H9 (cell line): ENCODE measurements at regions not wholly inside any gene's neighbourhood (a gene's known extent, or its start where the extent isn't known, plus 50 kb on each side); places are given as distances from the start of the nearest gene placed in this dataset.

ENCODE experiments used
- DNase-seq: peaks from one replicate; pipeline ENCODE4 v3.0.0-alpha.2; 2017
- H2AFZ ChIP-seq: one replicate; pipeline ENCODE4 v1.6.1; 2013; ENCODE audit warnings: mild to moderate bottlenecking, low read length, control low read depth, moderate library complexity
- H2AK5ac ChIP-seq: 2 replicates; pipeline ENCODE4 v1.6.1; 2013; ENCODE audit warnings: low read length, control low read depth, mixed read lengths; ENCODE audit not compliant: insufficient read length
- H2BK120ac ChIP-seq: one replicate; pipeline ENCODE4 v1.6.1; 2013; ENCODE audit warnings: low read depth, mild to moderate bottlenecking, low read length, control low read depth, inconsistent platforms; ENCODE audit not compliant: poor library complexity, severe bottlenecking
- H2BK12ac ChIP-seq: 2 replicates; pipeline ENCODE4 v1.6.1; 2013; ENCODE audit warnings: low read length, control low read depth, mixed read lengths, low read depth; ENCODE audit not compliant: insufficient read length
- H2BK15ac ChIP-seq: 2 replicates; pipeline ENCODE4 v1.6.1; 2013; ENCODE audit warnings: low read depth, low read length, control low read depth
- H2BK20ac ChIP-seq: one replicate; pipeline ENCODE4 v1.6.1; 2013; ENCODE audit warnings: low read depth, mild to moderate bottlenecking, low read length, control low read depth, inconsistent platforms; ENCODE audit not compliant: poor library complexity, severe bottlenecking
- H2BK5ac ChIP-seq: 2 replicates; pipeline ENCODE4 v1.6.1; 2013; ENCODE audit warnings: low read length, control low read depth, mixed read lengths; ENCODE audit not compliant: insufficient read length
- H3K14ac ChIP-seq: 2 replicates; pipeline ENCODE4 v1.6.1; 2013; ENCODE audit warnings: low read length, control low read depth; ENCODE audit not compliant: insufficient read depth
- H3K18ac ChIP-seq: 2 replicates; pipeline ENCODE4 v1.6.1; 2013; ENCODE audit warnings: low read depth, mild to moderate bottlenecking, mixed read lengths, low read length, control low read depth; ENCODE audit not compliant: insufficient read length
- H3K23ac ChIP-seq: 2 replicates; pipeline ENCODE4 v1.6.1; 2013; ENCODE audit warnings: low read length, control low read depth, mixed read lengths, low read depth; ENCODE audit not compliant: insufficient read length
- H3K23me2 ChIP-seq: 2 replicates; pipeline ENCODE4 v1.6.1; 2013; ENCODE audit warnings: low read depth, mild to moderate bottlenecking, mixed read lengths, low read length, control low read depth; ENCODE audit not compliant: insufficient read length, poor library complexity, severe bottlenecking
- H3K27ac ChIP-seq: 2 replicates; pipeline ENCODE4 v1.5.1; 2013; ENCODE audit warnings: low read length, control low read depth, mixed read lengths, low read depth; ENCODE audit not compliant: insufficient read length
- H3K27me3 ChIP-seq: 2 replicates; pipeline ENCODE4 v1.6.1; 2013; ENCODE audit warnings: low read length, control low read depth, inconsistent platforms; ENCODE audit not compliant: insufficient read depth
- H3K4ac ChIP-seq: 2 replicates; pipeline ENCODE4 v1.6.1; 2013; ENCODE audit warnings: low read depth, mild to moderate bottlenecking, control low read depth, inconsistent platforms, low read length, moderate library complexity
- H3K4me1 ChIP-seq: 2 replicates; pipeline ENCODE4 v1.6.1; 2013; ENCODE audit warnings: low read length, control low read depth, inconsistent platforms; ENCODE audit not compliant: insufficient read depth
- H3K4me2 ChIP-seq: 2 replicates; pipeline ENCODE4 v1.6.1; 2013; ENCODE audit warnings: low read length, control low read depth, mixed read lengths; ENCODE audit not compliant: insufficient read length, insufficient read depth
- H3K56ac ChIP-seq: 2 replicates; pipeline ENCODE4 v1.6.1; 2013; ENCODE audit warnings: low read depth, mild to moderate bottlenecking, mixed read lengths, low read length, control low read depth; ENCODE audit not compliant: insufficient read length
- H3K79me1 ChIP-seq: 2 replicates; pipeline ENCODE4 v1.6.1; 2013; ENCODE audit warnings: low read depth, mild to moderate bottlenecking, moderate library complexity, low read length, control low read depth, inconsistent platforms; ENCODE audit not compliant: insufficient read depth, poor library complexity, severe bottlenecking
- H3K79me2 ChIP-seq: 2 replicates; pipeline ENCODE4 v1.6.1; 2013; ENCODE audit warnings: low read length, control low read depth, inconsistent platforms; ENCODE audit not compliant: insufficient read depth
- H3K9ac ChIP-seq: 2 replicates; pipeline ENCODE4 v1.6.1; 2013; ENCODE audit warnings: low read length, control low read depth, mixed read lengths; ENCODE audit not compliant: insufficient read length; ENCODE audit errors: extremely low read depth
- H3K9me3 ChIP-seq: one replicate; pipeline ENCODE4 v1.6.1; 2013; ENCODE audit warnings: low read depth, low read length, inconsistent platforms; ENCODE audit not compliant: control insufficient read depth
- H3T11ph ChIP-seq: one replicate; pipeline ENCODE4 v1.6.1; 2013; ENCODE audit warnings: mild to moderate bottlenecking, low read length, control low read depth, inconsistent platforms
- H4K20me1 ChIP-seq: one replicate; pipeline ENCODE4 v1.6.1; 2013; ENCODE audit not compliant: control insufficient read depth, insufficient read length, insufficient read depth
- H4K5ac ChIP-seq: 2 replicates; pipeline ENCODE4 v1.6.1; 2013; ENCODE audit warnings: low read depth, mild to moderate bottlenecking, mixed read lengths, low read length, control low read depth; ENCODE audit not compliant: insufficient read length
- H4K8ac ChIP-seq: replicated peaks from 2 replicates; pipeline ENCODE4 v1.6.1; 2013; ENCODE audit warnings: low read length, control low read depth, mixed read lengths, low read depth; ENCODE audit not compliant: insufficient read length
- H4K91ac ChIP-seq: 2 replicates; pipeline ENCODE4 v1.6.1; 2013; ENCODE audit warnings: low read depth, mild to moderate bottlenecking, moderate library complexity, mixed read lengths, low read length, control low read depth; ENCODE audit not compliant: insufficient read length
- H3K27ac Mint-ChIP-seq, 3 experiments: 2 replicates in 2 of 3; 3 replicates in 1 of 3; pipeline ENCODE4 v1.8.0; 2020 to 2021; ENCODE audit warnings: mixed read lengths in 3 of 3, mild to moderate bottlenecking in 1 of 3, moderate library complexity in 1 of 3
- H3K27me3 Mint-ChIP-seq: 2 replicates; pipeline ENCODE4 v1.8.0; 2021; ENCODE audit warnings: low read depth, mild to moderate bottlenecking, moderate library complexity, mixed read lengths
- H3K36me3 Mint-ChIP-seq, 3 experiments: 2 replicates in 2 of 3; 3 replicates in 1 of 3; pipeline ENCODE4 v1.8.0; 2020 to 2021; ENCODE audit warnings: low read depth in 3 of 3, mixed read lengths in 3 of 3; ENCODE audit not compliant: insufficient read depth in 1 of 3
- H3K4me1 Mint-ChIP-seq, 2 experiments: 2 replicates each; pipeline ENCODE4 v1.8.0; 2020; ENCODE audit warnings: mixed read lengths in 2 of 2
- H3K4me3 Mint-ChIP-seq, 2 experiments: 2 replicates in 1 of 2; 3 replicates in 1 of 2; pipeline ENCODE4 v1.8.0; 2020 to 2021; ENCODE audit warnings: mild to moderate bottlenecking in 2 of 2, mixed read lengths in 2 of 2, moderate library complexity in 1 of 2
- H3K9me3 Mint-ChIP-seq, 2 experiments: 2 replicates in 1 of 2; 3 replicates in 1 of 2; pipeline ENCODE4 v1.8.0; 2020; ENCODE audit warnings: mild to moderate bottlenecking in 2 of 2, mixed read lengths in 2 of 2, moderate library complexity in 1 of 2
- WGBS: extraction: QIAGEN DNeasy Blood & Tissue Kit; methylation state at CpG from one replicate; pipeline ENCODE4 v1.1.7; 2013; ENCODE audit warnings: missing lambda C conversion rate, low lambda C conversion rate, mixed read lengths; ENCODE audit not compliant: insufficient read length; ENCODE audit errors: extremely low coverage; 5-methylcytosine and 5-hydroxymethylcytosine counted together
- TF ChIP-seq, protein P1 (sequence below): fragments of 200-600 bp; sonication (generic); conservative IDR thresholded peaks from 3 replicates; pipeline ENCODE4 v1.8.0; 2021; ENCODE audit warnings: antibody characterized with exemption, mild to moderate bottlenecking

DNA sequence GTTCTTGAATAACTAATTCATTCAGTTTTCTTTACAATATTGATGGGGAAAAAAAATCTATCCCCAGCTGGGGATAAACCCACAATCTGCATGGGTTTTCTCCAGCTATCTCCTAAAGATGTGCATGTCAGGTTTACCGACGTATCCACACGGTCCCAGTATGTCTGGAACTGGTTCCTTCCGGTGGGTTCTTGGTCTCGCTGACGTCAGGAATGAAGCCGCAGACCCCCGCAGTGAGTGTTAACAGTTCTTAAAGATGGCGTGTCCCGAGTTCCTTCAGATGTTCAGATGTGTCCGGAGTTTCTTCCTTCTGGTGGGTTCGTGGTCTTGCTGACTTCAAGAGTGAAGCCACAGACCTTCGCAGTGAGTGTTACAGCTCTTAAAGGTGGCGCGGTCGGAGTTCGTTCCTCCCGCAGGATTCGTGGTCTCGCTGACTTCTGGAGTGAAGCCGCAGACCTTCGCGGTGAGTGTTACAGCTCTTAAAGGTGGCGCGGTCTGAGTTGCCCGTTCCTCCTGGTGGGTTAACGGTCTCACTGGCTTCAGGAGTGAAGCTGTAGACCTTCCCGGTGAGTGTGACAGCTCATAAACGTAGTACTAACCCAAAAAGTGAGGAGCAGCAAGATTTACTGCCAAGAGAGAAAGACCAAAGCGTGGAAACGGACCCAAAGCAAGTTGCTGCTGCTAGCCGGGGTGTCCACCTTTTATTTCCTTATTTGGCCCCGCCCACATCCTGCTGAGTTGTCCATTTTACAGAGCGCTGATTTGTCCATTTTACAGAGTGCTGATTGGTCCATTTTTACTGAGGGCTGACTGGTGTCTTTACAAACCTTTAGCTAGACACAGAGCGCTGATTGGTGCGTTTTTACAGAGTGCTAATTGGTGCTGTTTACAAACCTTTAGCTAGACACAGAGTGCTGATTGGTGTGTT lies 195.1 kb upstream of the NR2F2 start:
- no CpG with 5 or more reads among the region's 36 CpGs for WGBS
- TF ChIP-seq, protein P1, sequence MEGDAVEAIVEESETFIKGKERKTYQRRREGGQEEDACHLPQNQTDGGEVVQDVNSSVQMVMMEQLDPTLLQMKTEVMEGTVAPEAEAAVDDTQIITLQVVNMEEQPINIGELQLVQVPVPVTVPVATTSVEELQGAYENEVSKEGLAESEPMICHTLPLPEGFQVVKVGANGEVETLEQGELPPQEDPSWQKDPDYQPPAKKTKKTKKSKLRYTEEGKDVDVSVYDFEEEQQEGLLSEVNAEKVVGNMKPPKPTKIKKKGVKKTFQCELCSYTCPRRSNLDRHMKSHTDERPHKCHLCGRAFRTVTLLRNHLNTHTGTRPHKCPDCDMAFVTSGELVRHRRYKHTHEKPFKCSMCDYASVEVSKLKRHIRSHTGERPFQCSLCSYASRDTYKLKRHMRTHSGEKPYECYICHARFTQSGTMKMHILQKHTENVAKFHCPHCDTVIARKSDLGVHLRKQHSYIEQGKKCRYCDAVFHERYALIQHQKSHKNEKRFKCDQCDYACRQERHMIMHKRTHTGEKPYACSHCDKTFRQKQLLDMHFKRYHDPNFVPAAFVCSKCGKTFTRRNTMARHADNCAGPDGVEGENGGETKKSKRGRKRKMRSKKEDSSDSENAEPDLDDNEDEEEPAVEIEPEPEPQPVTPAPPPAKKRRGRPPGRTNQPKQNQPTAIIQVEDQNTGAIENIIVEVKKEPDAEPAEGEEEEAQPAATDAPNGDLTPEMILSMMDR, result no peak

More for the DNA sequence above, 195.1 kb upstream of the NR2F2 start:
- Histone ChIP-seq H2BK15ac (no peak overlapping the region), H4K20me1 (no peaks in the 10 kb centered on the region), H3K79me2 (no peaks in the 10 kb centered on the region), H3K14ac (no peak overlapping the region), H3K23me2 (no peaks in the 10 kb centered on the region), H4K5ac (no peak overlapping the region), H2BK12ac (no peak overlapping the region), H3K23ac (no peak overlapping the region), H4K8ac (no peak overlapping the region), H3K4me1 (no peaks in the 10 kb centered on the region), H3K9ac (no peak overlapping the region), H3K18ac (no peak overlapping the region), H4K91ac (no peak overlapping the region), H2BK20ac (no peak overlapping the region), H3K9me3 (no peaks in the 10 kb centered on the region), H3K56ac (no peak overlapping the region), H3K4me2 (no peak overlapping the region), H2AFZ (no peak overlapping the region), H3K4ac (no peak overlapping the region), H2BK5ac (no peak overlapping the region), H3T11ph (no peak overlapping the region), H2BK120ac (no peak overlapping the region), H2AK5ac (no peak overlapping the region), H3K27ac (no peak overlapping the region), H3K79me1 (no peaks in the 10 kb centered on the region), H3K27me3 (no peaks in the 10 kb centered on the region)
- H3K27ac Mint-ChIP-seq, result no peak overlapping the region
- DNase-seq, result no peak
- H3K36me3 Mint-ChIP-seq, result peaks cover 0 to 5% (median 0%) of the 10 kb centered on the region in 3 experiments; a peak in 1 of 7 replicates
- peaks cover 5 to 8% of the 10 kb centered on the region in 2 experiments; a peak in 3 of 5 replicates for H3K9me3 Mint-ChIP-seq
- H3K4me1 Mint-ChIP-seq, result no peaks in the 10 kb centered on the region
- peaks cover 5% of the 10 kb centered on the region for H3K27me3 Mint-ChIP-seq
- H3K4me3 Mint-ChIP-seq, result no peak overlapping the region
